ENCODE measurements at regions not wholly inside any gene's neighbourhood (a gene's known extent, or its start where the extent isn't known, plus 50 kb on each side); places are given as distances from the start of the nearest gene placed in this dataset.

DNA sequence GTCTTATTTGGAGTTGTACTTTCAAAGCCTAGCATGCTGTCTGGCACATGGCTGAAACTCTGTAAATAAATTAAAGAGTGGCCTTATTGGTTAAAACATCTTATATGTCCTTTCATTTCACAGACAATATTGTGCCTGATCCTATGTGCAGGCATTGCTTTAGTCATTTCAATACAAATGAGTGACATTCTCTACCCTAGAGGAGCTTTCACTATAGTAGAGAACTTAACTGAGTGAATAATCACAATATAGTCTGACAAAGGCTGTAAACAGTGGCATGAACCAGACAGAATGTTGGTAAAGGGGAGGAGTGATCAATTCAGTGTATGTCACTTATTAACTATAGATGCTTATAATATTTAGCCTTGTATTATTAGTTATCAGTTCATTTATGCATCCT is 481.8 kb downstream of the TFAP2B start:
- TF ChIP-seq, protein P1, sequence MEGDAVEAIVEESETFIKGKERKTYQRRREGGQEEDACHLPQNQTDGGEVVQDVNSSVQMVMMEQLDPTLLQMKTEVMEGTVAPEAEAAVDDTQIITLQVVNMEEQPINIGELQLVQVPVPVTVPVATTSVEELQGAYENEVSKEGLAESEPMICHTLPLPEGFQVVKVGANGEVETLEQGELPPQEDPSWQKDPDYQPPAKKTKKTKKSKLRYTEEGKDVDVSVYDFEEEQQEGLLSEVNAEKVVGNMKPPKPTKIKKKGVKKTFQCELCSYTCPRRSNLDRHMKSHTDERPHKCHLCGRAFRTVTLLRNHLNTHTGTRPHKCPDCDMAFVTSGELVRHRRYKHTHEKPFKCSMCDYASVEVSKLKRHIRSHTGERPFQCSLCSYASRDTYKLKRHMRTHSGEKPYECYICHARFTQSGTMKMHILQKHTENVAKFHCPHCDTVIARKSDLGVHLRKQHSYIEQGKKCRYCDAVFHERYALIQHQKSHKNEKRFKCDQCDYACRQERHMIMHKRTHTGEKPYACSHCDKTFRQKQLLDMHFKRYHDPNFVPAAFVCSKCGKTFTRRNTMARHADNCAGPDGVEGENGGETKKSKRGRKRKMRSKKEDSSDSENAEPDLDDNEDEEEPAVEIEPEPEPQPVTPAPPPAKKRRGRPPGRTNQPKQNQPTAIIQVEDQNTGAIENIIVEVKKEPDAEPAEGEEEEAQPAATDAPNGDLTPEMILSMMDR (IDR thresholded peaks at IDR 0.05; ENCODE audit: poor library complexity, severe bottlenecking): no peak
- TF ChIP-seq TAF1 (IDR thresholded peaks at IDR 0.05; ENCODE audit: low read depth) (no peak), EZH2 (IDR thresholded peaks at IDR 0.05; ENCODE audit: borderline replicate concordance, insufficient read depth, low read length, poor library complexity, severe bottlenecking) (no peak), MXI1 (conservative IDR thresholded peaks at IDR 0.05; ENCODE audit: poor library complexity, severe bottlenecking) (no peak), EP300 (conservative IDR thresholded peaks at IDR 0.05; ENCODE audit: poor library complexity, severe bottlenecking) (no peak), POLR2AphosphoS5 (IDR thresholded peaks at IDR 0.05) (no peak)

Data from neural cell (in vitro differentiated cells).